HepG2 (cell line): ENCODE measurements at regions not wholly inside any gene's neighbourhood (a gene's known extent, or its start where the extent isn't known, plus 50 kb on each side); places are given as distances from the start of the nearest gene placed in this dataset.

Experiments used
- AGO2 ChIP-seq: fragments of 200-400 bp; formaldehyde crosslinking; optimal IDR thresholded peaks from 2 replicates; pipeline ENCODE3; 2017; ENCODE audit warnings: mild to moderate bottlenecking, low read depth, low read length, moderate library complexity
- ARNTL ChIP-seq: sonication (generic); formaldehyde crosslinking; IDR thresholded peaks from 2 replicates; pipeline ENCODE4 v1.4.0; 2020; ENCODE audit warnings: mild to moderate bottlenecking, missing genetic modification reagents
- CCDC6 ChIP-seq: sonication (generic); formaldehyde crosslinking; IDR thresholded peaks from 2 replicates; pipeline ENCODE4 v1.8.1; 2022; ENCODE audit warnings: mild to moderate bottlenecking, missing genetic modification reagents, moderate library complexity
- HDAC1 ChIP-seq: sonication (generic); formaldehyde crosslinking; IDR thresholded peaks from 2 replicates; pipeline ENCODE4 v1.5.1; 2020; ENCODE audit warnings: mild to moderate bottlenecking, missing genetic modification reagents
- JARID2 ChIP-seq: sonication (generic); formaldehyde crosslinking; IDR thresholded peaks from 2 replicates; pipeline ENCODE4 v1.8.1; 2023; ENCODE audit warnings: missing genetic modification reagents, inconsistent platforms; ENCODE audit not compliant: insufficient replicate concordance
- JUN ChIP-seq: sonication (generic); formaldehyde crosslinking; IDR thresholded peaks from 2 replicates; pipeline ENCODE4 v1.4.0; 2020; ENCODE audit warnings: mild to moderate bottlenecking, missing genetic modification reagents
- KDM6A ChIP-seq: IDR thresholded peaks from 2 replicates; pipeline ENCODE4 v1.6.1; 2016; ENCODE audit warnings: low read depth
- LBX2 ChIP-seq: sonication (generic); formaldehyde crosslinking; IDR thresholded peaks from 2 replicates; pipeline ENCODE4 v1.5.0; 2020; ENCODE audit warnings: missing genetic modification reagents, mild to moderate bottlenecking, borderline replicate concordance
- SAFB2 ChIP-seq: sonication (generic); formaldehyde crosslinking; IDR thresholded peaks from 2 replicates; pipeline ENCODE4 v1.5.1; 2020; ENCODE audit warnings: missing genetic modification reagents, low read depth, mild to moderate bottlenecking, borderline replicate concordance
- TBX3 ChIP-seq: fragments of 450-650 bp; IDR thresholded peaks from 2 replicates; pipeline ENCODE4 v1.6.1; 2017; ENCODE audit warnings: antibody characterized with exemption, mild to moderate bottlenecking, inconsistent platforms, borderline replicate concordance
- TCF12 ChIP-seq, 2 experiments: fragments of 450-650 bp in 1 of 2; sonication (generic) in 1 of 2; formaldehyde crosslinking in 1 of 2; IDR thresholded peaks; 2 replicates each; pipeline versions ENCODE4 v1.6.1 to v1.8.0; 2017 to 2022; ENCODE audit warnings: antibody characterized with exemption in 1 of 2, mild to moderate bottlenecking in 1 of 2, missing genetic modification reagents in 1 of 2, moderate library complexity in 1 of 2
- THAP9 ChIP-seq: sonication (generic); formaldehyde crosslinking; IDR thresholded peaks from 2 replicates; pipeline ENCODE4; 2020; ENCODE audit warnings: missing genetic modification reagents, mild to moderate bottlenecking, borderline replicate concordance
- XRCC5 ChIP-seq: fragments of 200-400 bp; formaldehyde crosslinking; optimal IDR thresholded peaks from 2 replicates; pipeline ENCODE3; 2017; ENCODE audit warnings: mild to moderate bottlenecking, low read length
- ZBTB20 ChIP-seq: sonication (generic); formaldehyde crosslinking; IDR thresholded peaks from 2 replicates; pipeline ENCODE4 v1.8.1; 2023; ENCODE audit warnings: missing genetic modification reagents, low read depth, mild to moderate bottlenecking, borderline replicate concordance
- ZBTB38 ChIP-seq: sonication (generic); formaldehyde crosslinking; IDR thresholded peaks from 2 replicates; pipeline ENCODE4 v1.5.1; 2020; ENCODE audit warnings: mild to moderate bottlenecking, missing genetic modification reagents
- ZNF280B ChIP-seq: sonication (generic); formaldehyde crosslinking; IDR thresholded peaks from 2 replicates; pipeline ENCODE4 v1.5.0; 2020; ENCODE audit warnings: missing genetic modification reagents, mild to moderate bottlenecking, borderline replicate concordance
- ZNF326 ChIP-seq: sonication (generic); formaldehyde crosslinking; IDR thresholded peaks from 2 replicates; pipeline ENCODE4 v1.4.0; 2020; ENCODE audit warnings: missing genetic modification reagents, borderline replicate concordance
- ZNF709 ChIP-seq: sonication (generic); formaldehyde crosslinking; IDR thresholded peaks from 2 replicates; pipeline ENCODE4 v1.5.0; 2020; ENCODE audit warnings: mild to moderate bottlenecking, missing genetic modification reagents
- ZNF749 ChIP-seq: sonication (generic); formaldehyde crosslinking; IDR thresholded peaks from 2 replicates; pipeline ENCODE4 v1.8.0; 2022; ENCODE audit warnings: mild to moderate bottlenecking, missing genetic modification reagents, moderate library complexity, borderline replicate concordance
- ZNF770 ChIP-seq: sonication (generic); formaldehyde crosslinking; IDR thresholded peaks from 2 replicates; pipeline ENCODE4 v1.5.0; 2020; ENCODE audit warnings: mild to moderate bottlenecking, missing genetic modification reagents
- ZNF772 ChIP-seq: sonication (generic); formaldehyde crosslinking; IDR thresholded peaks from 2 replicates; pipeline ENCODE4 v1.5.0; 2020; ENCODE audit warnings: mild to moderate bottlenecking, missing genetic modification reagents

GRCh38 chr16:31711344-31711845 is 162.2 kb upstream of the ZNF267 start (continued):
- TF ChIP-seq LBX2, result no peak
- TF ChIP-seq SAFB2, result peak; percentile 49; the same call in 1 of the 2 replicates
- peak; percentile 18; the same call in 1 of the 2 replicates for TF ChIP-seq HDAC1 (CRISPR knock-in tag)
- no peak for TF ChIP-seq ARNTL (CRISPR knock-in tag)
- no peak for TF ChIP-seq ZNF770 (CRISPR knock-in tag)
- TF ChIP-seq ZBTB38, result no peak; the same call in 1 of the 2 replicates
- TF ChIP-seq ZNF280B (CRISPR knock-in tag), result 0 out of 2 replicates have a peak, but pooled peaks have one; percentile 16
- TF ChIP-seq AGO2, result peak; percentile 94
- TF ChIP-seq THAP9 (CRISPR knock-in tag), result no peak
- peak; percentile 45; the same call in 1 of the 2 replicates for TF ChIP-seq ZBTB20
- TF ChIP-seq ZNF709 (CRISPR knock-in tag), result no peak
- TF ChIP-seq KDM6A, result no peak
- no peak for TF ChIP-seq ZNF772
- TF ChIP-seq ZNF749 (CRISPR knock-in tag), result 0 out of 2 replicates have a peak, but pooled peaks have one; percentile 16
- TF ChIP-seq JUN (CRISPR knock-in tag), result no peak
- TF ChIP-seq ZNF326, result 0 out of 2 replicates have a peak, but pooled peaks have one; percentile 65
- peak; percentile 16 for TF ChIP-seq XRCC5
- no peak for TF ChIP-seq TCF12 (IDR thresholded peaks at IDR 0.05)
- no peak for TF ChIP-seq TCF12 (CRISPR knock-in tag; IDR thresholded peaks at IDR 0.05)
- no peak for TF ChIP-seq TBX3
- TF ChIP-seq CCDC6 (CRISPR knock-in tag), result no peak
- TF ChIP-seq JARID2 (CRISPR knock-in tag), result no peak
